ENCODE measurements at regions not wholly inside any gene's neighbourhood (a gene's known extent, or its start where the extent isn't known, plus 50 kb on each side); places are given as distances from the start of the nearest gene placed in this dataset.

- no peaks in the 10 kb centered on the region for H3K36me3 Mint-ChIP-seq (ENCODE audit: low read depth)
- H3K27me3 Mint-ChIP-seq (ENCODE audit: low read depth, poor library complexity): peaks cover 8% of the 10 kb centered on the region
- no peak overlapping the region for H3K27ac Mint-ChIP-seq
- no peak for DNase-seq
- no peak overlapping the region for H3K4me3 Mint-ChIP-seq
- no peaks in the 10 kb centered on the region for H3K9me3 Mint-ChIP-seq
- TF ChIP-seq CTCF (IDR thresholded peaks at IDR 0.05): no peak
- H3K4me1 Mint-ChIP-seq: peaks cover 48% of the 10 kb centered on the region
Measured at GRCh38 chr9:105141146-105141975, 103.1 kb upstream of the SLC44A1 start.

GRCh38 chr9:105141976-105142250 is 102.5 kb upstream of the SLC44A1 start:
- TF ChIP-seq CTCF (IDR thresholded peaks at IDR 0.05): no peak
- H3K27me3 Mint-ChIP-seq (ENCODE audit: low read depth, poor library complexity): peaks cover 8% of the 10 kb centered on the region
- H3K4me1 Mint-ChIP-seq: peaks cover 48% of the 10 kb centered on the region
- no peak overlapping the region for H3K4me3 Mint-ChIP-seq
- DNase-seq: no peak
- peak overlapping the region; percentile 71 for H3K27ac Mint-ChIP-seq
- H3K36me3 Mint-ChIP-seq (ENCODE audit: low read depth): no peaks in the 10 kb centered on the region
- H3K9me3 Mint-ChIP-seq: no peaks in the 10 kb centered on the region

- Mint-ChIP-seq H3K27ac (peak overlapping the region; percentile 29), H3K9me3 (no peaks in the 10 kb centered on the region), H3K27me3 (ENCODE audit: low read depth, poor library complexity) (peaks cover 8% of the 10 kb centered on the region), H3K4me1 (peaks cover 48% of the 10 kb centered on the region), H3K36me3 (ENCODE audit: low read depth) (no peaks in the 10 kb centered on the region), H3K4me3 (no peak overlapping the region)
- no peak for DNase-seq
- no peak for TF ChIP-seq CTCF (IDR thresholded peaks at IDR 0.05)
Measured at GRCh38 chr9:105142406-105143135, 101.9 kb upstream of the SLC44A1 start.

GRCh38 chr9:105143136-105143430 is 101.4 kb upstream of the SLC44A1 start:
- H3K9me3 Mint-ChIP-seq: no peaks in the 10 kb centered on the region
- no peaks in the 10 kb centered on the region for H3K36me3 Mint-ChIP-seq (ENCODE audit: low read depth)
- no peak overlapping the region for H3K4me3 Mint-ChIP-seq
- no peak for DNase-seq
- H3K4me1 Mint-ChIP-seq: peaks cover 48% of the 10 kb centered on the region
- H3K27me3 Mint-ChIP-seq (ENCODE audit: low read depth, poor library complexity): peaks cover 8% of the 10 kb centered on the region
- TF ChIP-seq CTCF (IDR thresholded peaks at IDR 0.05): no peak
- no peak overlapping the region for H3K27ac Mint-ChIP-seq

- Mint-ChIP-seq H3K4me3 (no peak overlapping the region), H3K36me3 (ENCODE audit: low read depth) (no peaks in the 10 kb centered on the region), H3K27me3 (ENCODE audit: low read depth, poor library complexity) (peaks cover 8% of the 10 kb centered on the region), H3K9me3 (no peaks in the 10 kb centered on the region), H3K4me1 (peaks cover 44% of the 10 kb centered on the region), H3K27ac (no peak overlapping the region)
- DNase-seq: no peak
- TF ChIP-seq CTCF (IDR thresholded peaks at IDR 0.05): no peak
Measured at GRCh38 chr9:105144076-105144475, 100.4 kb upstream of the SLC44A1 start.

GRCh38 chr9:105144841-105145240 is 99.6 kb upstream of the SLC44A1 start:
- TF ChIP-seq CTCF (IDR thresholded peaks at IDR 0.05): no peak
- DNase-seq: no peak
- H3K36me3 Mint-ChIP-seq (ENCODE audit: low read depth): no peaks in the 10 kb centered on the region
- no peak overlapping the region for H3K27ac Mint-ChIP-seq
- no peaks in the 10 kb centered on the region for H3K9me3 Mint-ChIP-seq
- peaks cover 8% of the 10 kb centered on the region for H3K27me3 Mint-ChIP-seq (ENCODE audit: low read depth, poor library complexity)
- no peak overlapping the region for H3K4me3 Mint-ChIP-seq
- peaks cover 39% of the 10 kb centered on the region for H3K4me1 Mint-ChIP-seq
